ENCODE measurements at regions not wholly inside any gene's neighbourhood (a gene's known extent, or its start where the extent isn't known, plus 50 kb on each side); places are given as distances from the start of the nearest gene placed in this dataset.

DNA sequence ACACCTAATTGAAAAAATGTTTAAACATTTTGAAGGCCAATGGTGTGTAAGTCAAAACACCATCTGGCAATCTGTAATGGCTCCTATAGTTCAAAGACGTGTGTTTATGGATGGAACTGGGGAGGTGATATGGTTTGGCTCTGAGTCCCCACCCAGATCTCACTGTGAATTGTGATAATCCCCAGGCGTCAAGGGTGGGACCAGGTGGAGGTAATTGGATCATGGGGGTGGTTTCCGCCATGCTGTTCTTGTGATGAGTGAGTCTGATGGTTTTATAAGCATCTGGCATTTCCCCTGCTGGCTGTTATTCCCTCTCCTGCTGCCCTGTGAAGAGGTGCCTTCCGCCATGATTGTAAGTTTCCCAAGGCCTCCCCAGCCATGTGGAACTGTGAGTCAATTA lies 52.2 kb downstream of the ADRA2C start:
- Histone ChIP-seq H3K27ac (no peak overlapping the region), H3K4me3 (no peak overlapping the region)

DNA sequence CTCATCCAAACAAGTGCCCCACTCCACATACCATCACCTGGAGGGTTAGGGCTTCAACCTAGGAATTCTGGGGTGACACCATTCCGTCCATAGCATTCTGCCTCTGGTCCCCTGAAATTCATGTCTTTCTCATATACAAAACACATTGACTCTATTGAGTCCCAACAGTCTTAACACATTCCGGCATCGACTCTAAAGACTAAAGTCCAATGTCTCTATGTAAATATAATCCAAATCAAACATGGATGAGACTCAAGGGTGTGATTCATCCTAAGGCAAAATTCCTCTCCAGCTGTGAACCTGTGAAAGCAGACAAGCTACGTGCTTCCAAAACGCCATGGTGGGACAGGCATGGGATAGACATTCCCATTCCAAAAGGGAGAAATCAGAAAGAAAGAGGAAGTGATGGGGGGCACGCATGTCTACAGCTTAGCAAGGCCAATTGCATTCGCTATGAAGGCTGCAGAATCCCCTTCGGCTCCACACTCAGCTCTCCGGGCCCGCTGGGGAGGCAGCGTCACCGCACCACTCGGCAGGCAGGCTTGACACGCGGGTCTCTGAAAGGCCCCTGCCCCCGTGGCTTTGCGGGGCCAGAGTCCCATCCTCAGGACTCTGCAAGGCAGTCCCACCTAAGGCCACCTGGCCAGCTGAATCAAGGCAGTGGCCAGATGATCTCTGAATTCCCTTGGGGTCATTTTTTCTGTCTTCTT lies 53.2 kb downstream of the ADRA2C start:
- Histone ChIP-seq H3K4me3 (no peak overlapping the region), H3K27ac (no peak overlapping the region)

DNA sequence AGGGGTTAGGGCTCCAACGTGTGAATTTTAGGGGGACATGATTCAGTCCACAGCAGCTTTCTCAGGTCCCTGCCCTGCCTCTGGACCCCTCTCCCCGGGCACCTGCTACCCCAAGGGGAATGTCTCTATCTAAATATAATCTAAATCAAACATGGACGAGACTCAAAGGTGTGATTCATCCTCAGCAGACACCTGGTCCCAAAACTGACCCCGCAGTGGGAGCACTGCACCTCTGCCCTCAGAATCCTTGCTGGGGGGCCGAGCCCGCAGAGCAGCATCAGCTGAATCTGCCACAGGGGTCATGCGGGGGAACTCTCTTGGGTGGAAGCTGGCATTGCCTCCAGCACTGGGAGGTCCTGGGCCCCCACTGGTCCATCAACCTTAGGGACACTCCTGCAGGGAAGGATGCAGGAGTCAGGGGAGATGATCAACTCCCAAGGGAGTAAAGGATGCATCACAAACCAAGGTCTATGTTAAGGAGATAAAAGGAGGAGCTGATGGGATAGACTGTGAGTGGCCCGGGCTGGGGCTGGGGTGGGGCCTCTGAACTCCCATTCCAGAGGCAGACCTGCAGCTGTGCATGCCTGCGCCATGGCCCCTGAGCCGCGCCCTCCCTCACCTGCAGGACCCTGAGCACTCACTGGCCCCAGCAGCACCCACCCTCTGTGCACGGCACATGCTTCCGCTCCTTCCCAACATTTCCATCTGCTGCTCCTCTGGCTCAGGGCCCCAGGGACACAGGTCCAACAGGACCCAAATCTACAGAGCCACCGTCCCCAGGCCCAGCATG lies 54.0 kb downstream of the ADRA2C start:
- no peak overlapping the region for H3K4me3 ChIP-seq
- no peak overlapping the region for H3K27ac ChIP-seq

GRCh38 chr4:3820806-3821579 lies 54.8 kb downstream of the ADRA2C start:
- no peak overlapping the region for H3K4me3 ChIP-seq
- H3K27ac ChIP-seq = no peak overlapping the region

DNA sequence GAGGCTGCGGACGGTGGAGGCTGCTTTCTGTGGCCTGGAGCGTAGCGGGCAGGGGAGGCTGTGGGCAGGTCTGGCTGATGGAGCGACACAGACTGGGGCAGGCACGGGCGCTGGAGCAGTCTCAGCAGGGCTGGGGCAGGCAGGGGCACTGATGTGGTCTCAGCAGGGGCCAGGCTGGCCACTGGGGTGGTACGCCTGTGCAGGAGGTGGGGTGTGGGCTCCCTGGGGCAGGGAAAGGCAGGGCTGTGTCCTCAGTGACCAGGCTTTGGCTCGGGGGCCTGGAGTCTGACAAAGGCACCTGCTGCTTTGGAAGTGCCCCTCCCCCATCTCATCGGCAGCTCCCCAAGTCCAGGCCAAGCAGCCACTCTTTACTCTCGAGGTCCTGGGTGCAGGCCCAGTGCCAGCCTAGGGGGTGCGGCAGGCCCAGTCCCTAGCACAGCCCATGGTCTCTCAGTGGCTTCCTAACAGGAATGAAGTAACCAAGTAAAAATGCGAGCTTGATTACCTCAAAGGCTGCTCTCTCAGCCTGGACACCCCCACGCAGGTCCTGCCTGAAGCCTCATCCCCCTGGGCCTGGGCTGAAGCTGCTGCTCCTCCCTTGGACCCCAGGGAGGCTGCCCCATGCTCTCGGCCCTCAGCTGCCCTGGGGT lies 55.5 kb downstream of the ADRA2C start:
- no peak overlapping the region for H3K27ac ChIP-seq
- H3K4me3 ChIP-seq = no peak overlapping the region

- no peak overlapping the region for H3K27ac ChIP-seq
These were observed 56.2 kb downstream of the ADRA2C start for GRCh38 chr4:3822230-3822947.

DNA sequence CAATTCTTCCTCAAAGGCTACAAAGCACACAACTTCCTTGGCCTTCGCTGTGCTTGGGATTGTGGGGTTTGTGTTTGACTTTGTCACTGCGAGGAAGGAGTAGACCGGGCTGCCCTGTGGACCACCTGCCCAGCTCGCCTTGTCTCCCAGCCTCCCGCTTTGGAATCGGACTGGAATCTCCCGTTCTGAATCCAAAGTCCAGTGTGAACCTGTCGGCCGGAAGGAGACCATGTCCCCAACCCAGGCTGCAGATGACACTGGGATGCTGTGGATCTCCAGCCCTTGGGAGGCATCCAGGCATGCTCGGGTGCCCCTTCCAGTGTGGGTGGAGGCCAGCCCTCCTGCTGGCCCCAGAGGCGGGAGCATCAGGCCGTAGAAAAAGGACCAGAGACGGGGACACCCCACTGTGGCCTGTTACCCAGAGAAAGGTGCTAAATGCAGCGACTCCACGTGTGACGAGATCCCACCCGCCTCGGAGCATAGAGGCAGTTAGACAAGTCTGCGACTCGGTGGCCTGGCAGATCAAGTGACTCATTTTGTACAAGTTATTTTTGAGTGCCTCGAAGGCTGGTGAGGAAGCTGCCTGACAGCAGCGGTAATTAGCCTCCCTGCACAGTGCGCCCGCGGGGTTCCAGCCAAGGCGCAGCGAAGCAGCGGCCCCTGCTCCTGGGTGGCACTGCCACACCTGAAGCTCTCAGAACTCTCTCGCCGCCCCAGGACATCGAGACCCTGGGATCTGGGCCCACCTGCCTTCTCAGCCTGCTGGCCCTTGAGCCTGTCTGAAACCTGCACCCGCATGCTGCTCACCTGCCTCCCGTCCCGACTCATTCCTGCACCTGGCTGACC lies 57.5 kb downstream of the ADRA2C start:
- Histone ChIP-seq H3K27ac (no peak overlapping the region), H3K4me3 (no peak overlapping the region)

More at GRCh38 chr4:3822230-3822947, 56.2 kb downstream of the ADRA2C start:
- H3K4me3 ChIP-seq = no peak overlapping the region

DNA sequence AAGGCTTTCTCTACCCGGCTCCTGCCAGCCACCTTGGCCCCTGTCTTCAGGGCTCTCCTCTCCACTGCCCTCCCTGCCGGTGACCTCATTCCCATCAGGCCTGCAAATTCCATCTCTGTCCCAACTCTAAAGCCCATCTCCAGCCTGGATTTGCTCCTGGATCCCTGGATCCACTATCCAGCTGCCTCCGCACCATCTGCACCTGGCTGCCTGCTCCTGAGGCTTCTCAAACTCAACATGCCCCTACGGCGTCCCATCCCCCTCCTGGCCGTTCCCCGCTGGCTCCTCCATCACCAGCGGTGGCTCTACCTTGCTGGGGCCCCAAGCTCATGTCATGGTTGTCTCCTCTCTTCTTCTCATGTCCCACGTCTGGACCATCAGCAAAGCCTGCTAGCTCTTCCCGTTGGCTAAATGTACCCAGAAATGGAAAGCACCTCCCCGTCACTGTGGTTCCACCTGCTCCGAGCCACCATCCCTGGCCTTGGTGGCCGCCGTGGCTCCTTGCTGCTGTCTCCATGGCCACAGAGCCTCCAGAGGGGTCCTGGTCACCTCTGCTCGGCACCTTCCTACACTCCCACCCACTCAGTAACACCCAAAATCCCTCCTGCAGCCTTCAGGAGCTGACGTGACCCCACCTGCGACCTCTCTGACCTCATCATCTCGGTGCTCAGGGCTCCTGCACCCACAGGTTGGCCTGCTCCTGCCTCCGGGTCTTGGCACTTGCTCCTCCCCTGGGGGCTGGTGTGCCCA lies 58.5 kb downstream of the ADRA2C start:
- Histone ChIP-seq H3K4me3 (no peak overlapping the region), H3K27ac (no peak overlapping the region)

DNA sequence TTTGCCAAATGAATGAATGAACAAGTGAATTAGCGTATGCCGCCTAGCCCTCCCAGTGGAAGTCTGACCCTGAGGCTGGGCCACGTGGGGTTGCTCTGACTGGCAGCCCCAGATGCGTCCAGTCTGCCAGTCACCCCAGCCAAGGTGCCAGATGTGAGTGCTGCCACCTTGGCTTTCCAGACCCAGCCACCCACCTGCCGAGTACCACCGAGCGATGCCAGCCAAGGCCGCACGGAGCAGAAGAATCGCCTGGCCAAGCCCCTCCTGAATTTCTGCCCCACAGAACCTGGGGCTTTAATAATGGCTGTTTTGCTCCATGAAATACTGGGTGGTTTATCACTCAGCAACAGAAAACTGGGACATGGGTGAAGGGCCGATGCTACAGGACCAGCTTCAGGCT lies 59.3 kb downstream of the ADRA2C start:
- H3K4me3 ChIP-seq = no peak overlapping the region

GRCh38 chr4:3826247-3827172 lies 60.3 kb downstream of the ADRA2C start:
- no peak overlapping the region for H3K4me3 ChIP-seq
- H3K27ac ChIP-seq = no peak overlapping the region

More for the DNA sequence above, 59.3 kb downstream of the ADRA2C start:
- no peak overlapping the region for H3K27ac ChIP-seq

GRCh38 chr4:3827616-3828492 lies 61.7 kb downstream of the ADRA2C start:
- no peak overlapping the region for H3K27ac ChIP-seq
- H3K4me3 ChIP-seq = no peak overlapping the region

DNA sequence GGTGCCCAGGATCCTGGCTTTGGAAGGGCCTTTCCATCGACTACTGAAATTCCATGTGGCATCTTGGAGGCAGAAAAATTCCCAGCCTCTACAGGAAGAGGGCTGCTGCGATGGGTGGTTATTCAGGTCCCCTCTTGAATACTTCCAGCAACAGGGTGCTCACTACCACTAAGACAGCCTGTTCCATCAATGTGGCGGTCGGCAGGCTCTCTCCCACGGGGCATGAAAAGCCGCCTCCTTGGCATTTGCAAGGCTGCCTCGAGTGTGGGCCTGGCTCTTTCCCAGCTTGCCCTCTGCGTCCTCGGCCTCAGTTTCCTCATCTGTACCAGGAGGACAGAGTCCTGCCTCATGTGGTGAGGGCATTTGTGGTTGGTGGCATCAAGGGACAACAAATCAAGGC lies 62.4 kb downstream of the ADRA2C start:
- Histone ChIP-seq H3K27ac (no peak overlapping the region), H3K4me3 (no peak overlapping the region)

DNA sequence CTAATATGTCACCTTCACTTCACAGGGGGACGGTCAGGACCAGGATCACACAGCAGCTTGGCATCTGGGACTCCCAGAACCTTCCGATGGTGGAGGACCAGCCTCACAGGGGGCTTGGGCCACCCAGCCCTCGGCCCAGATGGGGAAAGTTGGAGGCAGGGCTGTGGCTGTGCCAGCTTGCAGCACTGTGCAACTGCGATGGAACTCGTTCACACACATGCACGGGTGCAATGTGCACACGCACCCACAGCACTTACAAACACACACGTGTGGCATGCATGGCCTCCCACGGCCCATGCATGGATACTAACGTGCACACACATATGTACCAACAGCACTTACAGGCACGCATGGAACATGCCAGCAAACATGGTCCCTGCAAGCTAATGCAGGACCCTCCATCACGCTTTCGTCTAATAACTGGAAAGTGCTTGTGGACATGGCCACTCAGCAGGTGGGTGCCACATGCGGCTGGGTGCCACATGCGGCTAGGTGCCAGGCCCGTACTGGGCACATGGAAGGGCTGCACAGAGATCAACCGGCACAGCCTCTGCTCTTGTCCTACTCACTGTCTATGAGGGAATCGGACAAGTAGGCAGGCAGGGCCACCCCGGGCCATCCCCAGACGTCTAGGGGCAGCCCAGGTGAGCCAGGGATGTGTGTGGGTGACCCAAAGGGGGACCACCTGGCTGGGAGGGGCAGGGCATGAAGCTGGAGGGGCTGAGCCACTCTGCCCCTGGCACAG lies 63.2 kb downstream of the ADRA2C start:
- H3K27ac ChIP-seq = no peak overlapping the region
- H3K4me3 ChIP-seq = no peak overlapping the region

DNA sequence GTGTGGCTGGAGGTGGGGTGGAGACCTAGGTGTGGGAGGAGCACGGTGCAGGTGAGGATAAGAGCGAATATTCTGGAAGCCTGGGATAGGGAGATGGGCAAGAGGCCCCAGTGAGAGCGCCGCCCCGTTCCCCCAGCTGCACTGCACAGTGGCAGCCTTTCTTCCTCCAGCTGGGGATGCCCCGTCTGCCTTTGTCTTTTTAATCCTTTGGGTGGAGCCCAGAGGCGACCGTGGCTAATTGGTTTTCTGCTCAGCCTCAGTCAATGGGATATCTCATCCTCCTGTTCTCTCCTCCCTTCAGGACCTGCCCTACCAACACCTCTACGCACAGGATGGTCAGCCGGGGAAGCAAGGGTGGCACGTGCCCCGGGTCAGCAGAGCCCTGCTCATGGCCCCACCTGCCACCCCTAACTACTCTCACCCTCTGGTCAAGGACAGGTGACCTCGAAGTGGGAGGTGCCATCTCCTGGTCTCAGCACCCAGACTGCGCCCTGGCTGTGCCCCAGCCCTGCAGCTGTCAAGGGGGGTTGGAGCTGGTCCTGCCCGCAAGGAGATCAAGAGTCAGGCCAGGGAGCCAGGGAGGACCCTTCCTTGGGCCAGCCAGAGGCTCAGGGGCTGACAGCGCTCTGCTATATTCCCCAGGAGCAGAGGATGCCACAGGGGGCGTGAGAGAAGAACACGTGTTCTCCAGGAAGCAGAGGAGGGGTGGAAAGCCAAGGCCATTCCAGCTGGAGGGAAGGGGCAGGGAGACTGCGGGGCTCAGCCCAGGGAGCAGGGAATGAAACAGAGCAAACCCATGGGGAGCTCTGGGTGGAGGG lies 64.0 kb downstream of the ADRA2C start:
- Histone ChIP-seq H3K27ac (no peak overlapping the region), H3K4me3 (no peak overlapping the region)

Data from skin epidermis (tissue), 12 donors.